Activated CD8-positive, alpha-beta memory T cell treated with anti-CD3 and anti-CD28 coated beads, Interleukin-2, amount 50 U/mL, for 24 hours (primary cell): ENCODE measurements at regions not wholly inside any gene's neighbourhood (a gene's known extent, or its start where the extent isn't known, plus 50 kb on each side); places are given as distances from the start of the nearest gene placed in this dataset.

Experiments used
- DNase-seq: peaks from one replicate; pipeline ENCODE4 v3.0.0-alpha.2; 2020; ENCODE audit errors: extremely low read depth

DNA sequence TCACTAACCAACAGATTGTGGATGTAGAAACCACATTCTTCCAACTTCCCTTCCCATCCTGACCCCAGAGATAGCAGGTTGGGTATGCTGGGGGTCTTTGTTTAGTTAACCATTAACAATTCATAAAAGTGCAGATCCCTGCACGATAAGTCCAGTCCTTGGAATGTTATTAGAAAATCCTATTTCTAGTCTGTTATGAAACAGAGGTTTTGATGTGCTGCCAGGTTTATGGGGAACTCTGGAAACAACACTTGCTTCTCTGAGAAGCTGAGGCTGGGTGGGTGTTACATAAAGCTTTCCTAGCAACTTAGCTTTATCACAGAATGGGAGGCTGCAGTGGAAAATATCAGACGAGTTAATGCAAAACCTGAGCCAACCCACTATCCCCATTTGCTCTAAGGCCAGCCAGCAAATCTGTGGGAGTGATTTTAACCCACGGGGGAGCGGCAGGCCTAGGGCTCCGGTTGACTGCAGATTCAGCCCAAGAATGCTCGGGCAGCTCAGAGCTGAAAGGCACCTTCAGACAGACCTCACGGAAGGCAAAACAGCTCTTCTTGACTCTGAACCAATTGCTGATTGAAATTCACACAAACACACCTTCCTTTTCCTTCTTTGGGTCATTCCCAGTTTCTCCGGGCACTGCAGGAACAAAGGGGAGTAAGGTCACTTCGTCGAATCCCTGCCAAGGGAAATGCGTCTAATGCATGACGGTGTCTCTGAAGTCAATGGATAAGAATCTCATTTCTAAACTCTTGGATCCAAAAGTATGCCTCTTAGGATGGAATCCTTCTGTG, 111.7 kb upstream of the IRF2BP2 start:
- no peak for DNase-seq

GRCh38 chr1:234720709-234721441, 110.9 kb upstream of the IRF2BP2 start:
- DNase-seq, result no peak

GRCh38 chr1:234719454-234720251, 109.7 kb upstream of the IRF2BP2 start:
- DNase-seq, result no peak

DNA sequence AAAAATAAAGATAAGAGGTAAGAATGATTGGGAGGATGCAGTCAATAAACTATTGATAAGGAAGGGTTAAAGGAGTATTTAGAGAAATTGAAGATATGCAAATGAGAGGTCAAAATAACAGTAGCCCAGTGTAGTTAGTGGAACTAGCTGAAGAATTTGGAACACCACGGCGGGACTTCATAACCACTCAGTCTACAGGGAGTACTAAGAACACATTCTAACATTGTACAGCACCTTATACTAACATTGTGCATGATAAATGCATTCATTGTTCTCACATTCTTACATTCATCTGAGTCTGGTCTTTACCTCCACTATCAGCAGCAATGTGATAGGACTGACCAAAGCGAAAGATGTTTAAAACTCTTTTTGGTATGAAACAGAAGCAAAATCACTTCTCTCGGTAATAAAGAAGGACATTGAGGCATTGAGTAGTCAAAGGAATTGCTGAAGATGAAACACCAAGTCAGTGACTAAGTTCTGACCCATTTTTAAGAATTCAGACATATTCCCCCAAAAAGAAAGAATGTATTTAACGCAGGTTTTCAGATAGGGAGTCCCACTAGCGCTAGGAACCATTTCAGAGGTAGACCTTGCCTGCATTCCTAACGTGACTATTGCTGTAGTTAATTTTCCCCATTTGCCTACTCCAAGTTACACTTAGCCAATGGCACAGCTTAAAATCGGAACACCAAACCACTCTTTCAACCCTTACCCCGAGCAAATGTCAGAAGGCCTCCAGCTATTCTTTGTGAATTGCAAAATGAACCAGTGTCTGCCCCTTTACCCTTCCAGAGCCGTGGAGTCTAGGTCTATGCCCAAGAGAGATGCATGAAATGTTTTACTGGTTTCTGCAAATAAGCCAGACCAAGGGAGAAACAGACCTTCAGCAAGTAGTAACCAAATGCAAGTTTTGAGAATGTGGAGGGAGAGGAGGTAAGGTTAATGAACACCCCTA, 108.8 kb upstream of the IRF2BP2 start:
- DNase-seq, result no peak

DNA sequence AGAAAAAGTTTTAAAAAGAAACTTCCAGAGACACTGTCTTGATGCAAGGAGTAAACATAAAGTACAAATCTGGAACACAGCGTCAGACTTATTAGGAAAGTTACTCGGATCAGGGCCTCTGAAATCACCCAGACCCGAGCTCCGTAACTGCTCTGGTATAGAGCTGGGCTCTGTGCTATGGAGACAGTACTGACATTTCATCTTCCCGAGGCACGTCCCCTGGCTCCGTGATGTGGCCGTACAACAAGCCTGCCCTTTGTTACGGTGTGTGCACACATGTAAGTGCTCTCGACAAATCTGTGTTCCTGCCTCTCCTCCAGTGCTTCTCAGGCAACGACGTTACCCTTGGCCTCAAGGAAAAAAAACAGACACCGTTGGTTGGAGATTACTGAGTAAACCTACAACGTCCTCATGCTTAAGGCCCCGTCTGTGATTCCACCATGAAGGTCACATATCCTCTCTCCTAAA, 107.0 kb upstream of the IRF2BP2 start:
- DNase-seq, result no peak

DNA sequence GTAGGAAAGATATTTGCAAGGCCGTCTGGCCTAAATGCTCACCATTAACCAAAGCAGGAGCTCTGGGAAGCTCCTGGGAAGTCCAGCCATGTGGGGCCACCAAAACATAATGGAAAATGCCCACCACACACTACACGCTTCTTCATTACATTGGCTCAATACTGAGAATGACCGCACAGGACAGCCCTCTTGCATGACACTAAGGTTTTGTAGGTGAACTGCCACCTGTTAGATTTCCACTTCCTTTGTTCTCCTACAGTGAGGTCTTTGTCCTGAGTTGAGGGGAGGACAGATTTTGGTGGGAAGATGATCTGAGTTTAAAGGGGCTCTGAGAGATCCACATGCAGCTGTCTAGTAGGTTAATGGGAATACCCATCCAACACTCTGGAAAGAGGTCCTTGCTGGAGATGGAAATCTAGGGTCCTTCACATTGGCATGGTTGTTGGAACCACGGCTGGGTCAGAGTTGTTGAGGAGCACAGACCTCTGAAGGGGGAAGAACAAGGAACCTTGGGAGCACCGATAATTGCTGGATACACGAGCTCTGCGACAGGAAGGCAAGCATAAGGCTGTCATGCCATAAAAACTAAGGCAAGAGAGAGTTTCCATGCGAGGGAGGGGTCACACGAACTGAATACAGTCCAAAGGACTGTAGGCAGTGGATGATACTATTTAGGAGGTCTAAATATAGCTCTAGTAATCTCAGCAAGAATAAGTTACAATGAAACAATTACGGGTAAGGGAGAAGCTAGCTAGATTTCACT, 105.5 kb upstream of the IRF2BP2 start:
- no peak for DNase-seq

DNA sequence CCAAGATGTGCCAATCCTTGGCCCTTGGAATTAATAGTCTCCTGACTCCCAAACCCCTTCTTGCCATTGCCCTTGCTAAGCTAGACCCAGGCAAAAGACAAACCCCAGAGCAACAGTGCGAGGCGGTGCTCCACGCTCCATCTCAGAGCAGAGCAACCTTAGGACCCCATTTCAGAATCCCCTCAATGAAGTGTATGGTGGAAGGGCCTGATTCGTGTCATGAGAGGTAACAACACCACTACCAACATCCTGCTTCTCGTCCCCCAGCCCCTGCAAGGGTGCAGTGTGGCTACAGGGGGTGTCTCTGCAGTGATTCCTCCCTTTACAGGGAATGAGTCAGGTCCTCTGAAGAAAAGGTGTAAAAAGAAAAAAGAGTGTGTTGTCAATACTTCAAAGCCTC, 103.9 kb upstream of the IRF2BP2 start:
- DNase-seq, result no peak

GRCh38 chr1:234713440-234713839, 103.5 kb upstream of the IRF2BP2 start:
- no peak for DNase-seq

GRCh38 chr1:234712891-234713305, 102.9 kb upstream of the IRF2BP2 start:
- DNase-seq, result no peak

GRCh38 chr1:234710936-234711724, 101.2 kb upstream of the IRF2BP2 start:
- DNase-seq, result no peak

DNA sequence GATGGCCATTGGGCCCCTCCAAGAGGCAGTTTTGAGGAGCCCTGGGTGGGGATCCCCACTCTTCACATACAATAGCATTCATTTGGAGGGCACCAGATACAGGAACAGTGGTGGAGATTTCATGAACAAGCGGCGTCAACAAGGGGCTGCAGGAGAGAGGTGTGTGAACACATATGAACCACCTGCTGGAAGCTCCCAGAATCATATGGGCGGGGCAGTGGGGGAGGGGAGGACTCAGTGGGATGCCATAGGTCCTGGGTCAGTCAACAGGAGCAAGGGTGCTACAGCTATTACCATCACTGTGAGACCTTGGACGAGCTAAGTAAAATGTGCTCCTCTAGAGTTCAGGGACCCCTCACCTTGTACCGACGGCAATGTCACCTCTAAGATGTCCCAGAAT, 100.4 kb upstream of the IRF2BP2 start:
- DNase-seq, result no peak

DNA sequence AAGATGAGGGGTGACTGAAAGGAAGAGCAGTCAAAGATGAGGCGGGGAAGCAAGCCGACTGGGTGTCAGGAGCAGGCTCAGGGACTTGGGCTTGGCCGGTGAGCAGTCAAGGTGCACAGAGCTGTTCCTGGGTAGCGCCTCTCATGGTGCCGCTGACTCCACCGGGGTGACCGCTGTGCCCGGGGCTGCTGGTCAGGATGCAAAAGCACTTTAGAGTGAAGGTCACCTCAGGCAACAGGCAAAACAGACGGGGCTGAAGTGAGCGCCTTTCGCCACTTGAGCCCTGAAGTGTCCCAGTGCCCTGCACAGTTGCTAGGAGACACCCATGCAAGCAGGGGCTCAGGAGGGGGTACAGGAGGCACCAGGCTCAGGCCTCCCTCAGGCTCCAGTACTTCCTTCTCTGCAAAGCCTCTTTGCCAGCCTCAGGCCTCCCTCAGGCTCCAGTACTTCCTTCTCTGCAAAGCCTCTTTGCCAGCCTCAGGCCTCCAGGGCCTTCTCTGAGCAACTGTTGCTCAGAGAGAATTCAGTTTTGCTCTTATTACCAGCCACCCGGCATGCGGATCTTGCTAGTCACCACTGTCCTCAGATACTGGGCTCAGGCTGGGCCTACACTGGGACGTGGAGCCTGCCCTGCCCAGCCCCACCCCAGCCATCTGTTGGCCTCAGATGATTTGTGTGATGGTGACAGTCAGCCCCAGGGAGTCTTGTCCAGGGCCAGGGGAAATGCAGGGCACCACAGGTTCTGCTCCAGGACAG, 99.7 kb upstream of the IRF2BP2 start:
- no peak for DNase-seq

DNA sequence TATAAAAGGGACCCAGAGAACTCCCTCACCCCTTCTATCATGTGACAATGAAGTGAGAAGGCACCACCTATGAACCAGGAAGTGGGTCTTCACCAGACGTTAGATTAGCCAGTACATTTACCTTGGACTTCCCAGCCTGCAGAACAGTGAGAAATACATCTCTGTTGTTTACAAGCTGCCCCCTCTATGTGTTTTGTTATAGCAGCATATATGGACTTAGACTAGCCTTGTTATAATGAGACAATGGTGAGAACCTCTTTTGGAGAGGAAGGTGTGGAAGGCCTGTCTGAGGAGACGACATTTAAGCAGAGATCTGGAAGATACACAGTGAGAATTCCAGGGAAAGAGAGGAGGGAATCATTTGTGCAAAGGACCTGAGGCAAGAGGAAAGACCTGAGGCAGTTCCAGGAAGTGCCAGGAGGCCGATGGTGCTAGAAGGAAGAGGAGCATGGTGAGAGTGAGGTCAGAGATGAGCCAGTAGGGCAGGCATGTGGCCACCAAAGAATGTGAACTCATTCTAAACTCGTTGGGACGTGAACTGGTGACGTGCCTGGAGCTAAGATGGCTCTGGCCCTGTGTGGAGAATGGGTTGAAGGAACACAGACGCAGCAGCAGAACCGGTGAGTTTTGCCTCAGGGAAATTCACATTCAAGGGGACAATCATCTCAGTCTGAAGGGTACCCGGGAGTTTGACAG, 98.9 kb upstream of the IRF2BP2 start:
- DNase-seq, result no peak

DNA sequence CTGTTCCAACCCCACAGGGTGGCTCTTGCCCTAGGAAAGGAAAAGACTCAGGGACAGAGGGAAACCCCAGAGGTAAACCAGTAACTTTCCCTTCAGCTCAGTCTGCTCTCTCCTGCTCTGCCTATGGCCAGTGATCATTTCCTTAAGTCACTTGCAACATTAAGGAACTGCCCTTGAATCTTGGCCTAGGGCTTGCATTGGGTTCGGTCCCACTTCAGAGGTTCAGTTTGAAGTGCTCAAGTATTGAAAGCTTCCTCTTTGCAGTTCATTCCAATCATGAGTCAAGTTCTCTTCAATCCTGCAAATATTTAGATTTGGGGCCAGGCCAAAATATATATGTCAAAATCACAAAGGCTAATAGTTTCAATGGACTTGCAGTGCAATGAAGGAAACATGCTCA, 97.7 kb upstream of the IRF2BP2 start:
- DNase-seq, result no peak

GRCh38 chr1:234706931-234707330, 97.0 kb upstream of the IRF2BP2 start:
- DNase-seq, result no peak

DNA sequence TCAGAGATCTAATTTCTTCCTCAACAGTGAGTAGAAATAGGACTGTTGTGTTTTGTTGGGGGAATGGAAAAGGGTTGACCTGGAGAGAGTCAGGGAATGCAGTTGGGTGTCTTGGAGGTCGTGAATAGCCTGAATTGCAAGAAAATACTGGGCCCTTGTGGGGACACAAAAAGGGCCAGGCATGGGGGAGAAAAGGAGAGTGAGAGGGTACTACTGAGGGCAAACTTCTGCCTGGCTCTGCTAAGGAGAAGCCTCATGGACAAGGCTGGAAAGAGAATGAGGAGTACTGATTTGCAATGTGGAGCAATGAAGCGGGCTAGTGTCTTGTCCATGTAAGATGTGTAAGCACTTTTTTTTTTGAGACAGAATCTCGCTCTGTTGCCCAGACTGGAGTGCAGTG, 96.2 kb upstream of the IRF2BP2 start:
- DNase-seq, result no peak

GRCh38 chr1:234705615-234706014, 95.6 kb upstream of the IRF2BP2 start:
- no peak for DNase-seq
